Tibial nerve (tissue), 4 donors: ENCODE measurements at regions not wholly inside any gene's neighbourhood (a gene's known extent, or its start where the extent isn't known, plus 50 kb on each side); places are given as distances from the start of the nearest gene placed in this dataset.

Experiments used
- EP300 ChIP-seq, 2 donors: sonication (generic); formaldehyde crosslinking; IDR thresholded peaks; one replicate each; pipeline ENCODE4 v1.6.1; 2017; ENCODE audit warnings: antibody characterized with exemption in 2 of 2, mild to moderate bottlenecking in 1 of 2
- TF ChIP-seq, protein P1 (sequence below), 5 experiments: fragments of 200-600 bp in 3 of 5; fragments of 450-650 bp in 2 of 5; sonication (generic) in 3 of 5; IDR thresholded peaks; one replicate each; pipeline ENCODE4 v1.5.1; 2016 to 2019; ENCODE audit warnings: antibody characterized with exemption in 5 of 5, mild to moderate bottlenecking in 3 of 5, moderate library complexity in 2 of 5

GRCh38 chr9:118273048-118273447 lies 568.8 kb downstream of the TLR4 start:
- TF ChIP-seq, protein P1, sequence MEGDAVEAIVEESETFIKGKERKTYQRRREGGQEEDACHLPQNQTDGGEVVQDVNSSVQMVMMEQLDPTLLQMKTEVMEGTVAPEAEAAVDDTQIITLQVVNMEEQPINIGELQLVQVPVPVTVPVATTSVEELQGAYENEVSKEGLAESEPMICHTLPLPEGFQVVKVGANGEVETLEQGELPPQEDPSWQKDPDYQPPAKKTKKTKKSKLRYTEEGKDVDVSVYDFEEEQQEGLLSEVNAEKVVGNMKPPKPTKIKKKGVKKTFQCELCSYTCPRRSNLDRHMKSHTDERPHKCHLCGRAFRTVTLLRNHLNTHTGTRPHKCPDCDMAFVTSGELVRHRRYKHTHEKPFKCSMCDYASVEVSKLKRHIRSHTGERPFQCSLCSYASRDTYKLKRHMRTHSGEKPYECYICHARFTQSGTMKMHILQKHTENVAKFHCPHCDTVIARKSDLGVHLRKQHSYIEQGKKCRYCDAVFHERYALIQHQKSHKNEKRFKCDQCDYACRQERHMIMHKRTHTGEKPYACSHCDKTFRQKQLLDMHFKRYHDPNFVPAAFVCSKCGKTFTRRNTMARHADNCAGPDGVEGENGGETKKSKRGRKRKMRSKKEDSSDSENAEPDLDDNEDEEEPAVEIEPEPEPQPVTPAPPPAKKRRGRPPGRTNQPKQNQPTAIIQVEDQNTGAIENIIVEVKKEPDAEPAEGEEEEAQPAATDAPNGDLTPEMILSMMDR (IDR thresholded peaks at IDR 0.05), result no peak
- no peak for TF ChIP-seq EP300 (IDR thresholded peaks at IDR 0.05)
